A673 (cell line): ENCODE measurements at regions not wholly inside any gene's neighbourhood (a gene's known extent, or its start where the extent isn't known, plus 50 kb on each side); places are given as distances from the start of the nearest gene placed in this dataset.

Source experiments
- BruUV-seq: library from RNA; stranded (reverse); fragments of 400-500 nt; replicated peaks from 2 replicates; lab custom pipeline; 2021; lab: Mats Ljungman, UMichigan
- CTCF ChIA-PET: fragments of 300-600 bp; sonication (Branson Sonifier 250); formaldehyde crosslinking; loops from one replicate; lab custom pipeline; 2022; ENCODE audit warnings: antibody characterized with exemption; lab: Charles Lee
- POLR2A ChIA-PET: fragments of 300-600 bp; sonication (Branson Sonifier 250); formaldehyde crosslinking; loops from one replicate; lab custom pipeline; 2022; ENCODE audit warnings: antibody characterized with exemption; ENCODE audit not compliant: low non-redundant PET; lab: Charles Lee
- DNase-seq: peaks from one replicate; pipeline ENCODE4 v3.0.0-alpha.2; 2015; ENCODE audit warnings: low spot score
- H3K27ac ChIP-seq: fragments of 200-600 bp; sonication (generic); 2 replicates; pipeline ENCODE4 v1.5.1; 2016; ENCODE audit warnings: mixed run types, low read depth, mild to moderate bottlenecking, mixed read lengths, antibody characterized with exemption, low read length; ENCODE audit not compliant: poor library complexity, severe bottlenecking
- H3K27me3 ChIP-seq: fragments of 200-600 bp; sonication (generic); replicated peaks from 2 replicates; pipeline ENCODE4 v1.6.1; 2017; ENCODE audit warnings: mixed run types, low read depth, mild to moderate bottlenecking, mixed read lengths, antibody characterized with exemption, low read length; ENCODE audit not compliant: insufficient read depth, poor library complexity
- H3K36me3 ChIP-seq: fragments of 200-600 bp; sonication (generic); 2 replicates; pipeline ENCODE4 v1.6.1; 2016; ENCODE audit warnings: mixed run types, mild to moderate bottlenecking, mixed read lengths, antibody characterized with exemption, low read length; ENCODE audit not compliant: insufficient read depth, poor library complexity, severe bottlenecking
- H3K4me1 ChIP-seq: fragments of 200-600 bp; sonication (generic); 2 replicates; pipeline ENCODE4 v1.6.1; 2017; ENCODE audit warnings: mixed run types, mild to moderate bottlenecking, mixed read lengths, antibody characterized with exemption, low read length; ENCODE audit not compliant: insufficient read depth, poor library complexity, severe bottlenecking
- H3K4me3 ChIP-seq: fragments of 200-600 bp; sonication (generic); 2 replicates; pipeline ENCODE4 v1.5.1; 2016; ENCODE audit warnings: low read depth, mixed run types, mild to moderate bottlenecking, mixed read lengths, low read length; ENCODE audit not compliant: poor library complexity, severe bottlenecking
- H3K9me3 ChIP-seq: fragments of 200-600 bp; sonication (generic); 2 replicates; pipeline ENCODE4 v1.6.1; 2016; ENCODE audit warnings: mixed run types, low read depth, mild to moderate bottlenecking, mixed read lengths, antibody characterized with exemption, low read length; ENCODE audit not compliant: poor library complexity, severe bottlenecking
- CTCF ChIP-seq: fragments of 300-800, 200-600 bp; sonication (generic); conservative IDR thresholded peaks from 2 replicates; pipeline ENCODE4 v1.5.1; 2017; ENCODE audit warnings: low read depth, mild to moderate bottlenecking, antibody characterized with exemption, low read length, moderate library complexity, mixed read lengths
- EZH2 ChIP-seq: fragments of 200-600 bp; sonication (generic); IDR thresholded peaks from 2 replicates; pipeline ENCODE4 v1.6.1; 2017; ENCODE audit warnings: borderline replicate concordance, low read depth, mild to moderate bottlenecking, mixed read lengths, antibody characterized with exemption, low read length; ENCODE audit not compliant: poor library complexity, severe bottlenecking
- intact Hi-C: fragments of 100-400 bp; cut with micrococcal nuclease; formaldehyde crosslinking; loops from one replicate; pipeline ENCODE4 v1.10.0; 2022; ENCODE audit not compliant: unreplicated experiment

- TF ChIP-seq EZH2 (no peak), CTCF (no peak)
- Histone ChIP-seq H3K4me3 (no peak overlapping the region), H3K27me3 (no peaks in the 10 kb centered on the region), H3K4me1 (no peaks in the 10 kb centered on the region), H3K27ac (no peak overlapping the region), H3K9me3 (no peaks in the 10 kb centered on the region), H3K36me3 (no peaks in the 10 kb centered on the region)
- ChIA-PET POLR2A (no interaction called here), CTCF (no interaction called here)
- intact Hi-C loops = no loop called here
- DNase-seq = no peak
- no TSS peak for BruUV-seq
Observed at GRCh38 chr12:115626210-115626609, 651.3 kb downstream of the MED13L start.

GRCh38 chr12:115623764-115624334 lies 653.6 kb downstream of the MED13L start:
- Histone ChIP-seq H3K27ac (no peak overlapping the region), H3K9me3 (no peaks in the 10 kb centered on the region), H3K27me3 (no peaks in the 10 kb centered on the region), H3K4me3 (no peak overlapping the region), H3K36me3 (no peaks in the 10 kb centered on the region), H3K4me1 (no peaks in the 10 kb centered on the region)
- intact Hi-C loops = no loop called here
- no TSS peak for BruUV-seq
- TF ChIP-seq CTCF (no peak), EZH2 (no peak)
- DNase-seq = no peak
- CTCF ChIA-PET = no interaction called here
- POLR2A ChIA-PET = no interaction called here

- H3K4me1 ChIP-seq = no peaks in the 10 kb centered on the region
- intact Hi-C loops = no loop called here
- H3K36me3 ChIP-seq = no peaks in the 10 kb centered on the region
- H3K4me3 ChIP-seq = no peak overlapping the region
- no peaks in the 10 kb centered on the region for H3K9me3 ChIP-seq
- no peak for DNase-seq
- no peaks in the 10 kb centered on the region for H3K27me3 ChIP-seq
- TF ChIP-seq EZH2 (no peak), CTCF (no peak)
- no TSS peak for BruUV-seq
- ChIA-PET CTCF (no interaction called here), POLR2A (no interaction called here)
- no peak overlapping the region for H3K27ac ChIP-seq
Observed at GRCh38 chr12:115623275-115623674, 654.2 kb downstream of the MED13L start.
